PC-9 (cell line): ENCODE measurements at regions not wholly inside any gene's neighbourhood (a gene's known extent, or its start where the extent isn't known, plus 50 kb on each side); places are given as distances from the start of the nearest gene placed in this dataset.

Source experiments
- BruUV-seq: library from RNA; stranded (reverse); fragments of 400-500 nt; replicated peaks from 2 replicates; lab custom pipeline; 2021; lab: Mats Ljungman, UMichigan
- CTCF ChIA-PET: fragments of 300-600 bp; sonication (Branson Sonifier 250); formaldehyde crosslinking; loops from one replicate; lab custom pipeline; 2022; ENCODE audit warnings: antibody characterized with exemption; lab: Charles Lee
- POLR2A ChIA-PET: fragments of 300-600 bp; sonication (Branson Sonifier 250); formaldehyde crosslinking; loops from one replicate; lab custom pipeline; 2022; ENCODE audit warnings: antibody characterized with exemption; ENCODE audit not compliant: unreplicated experiment; lab: Charles Lee
- DNase-seq, 2 experiments: peaks; one replicate each; pipeline versions ENCODE4 v3.0.0 to v3.0.0-alpha.2; 2015 to 2022; ENCODE audit warnings: mixed read lengths in 1 of 2
- H2AFZ ChIP-seq: fragments of 200-600 bp; sonication (generic); 2 replicates; pipeline ENCODE4 v1.8.1; 2017; ENCODE audit warnings: antibody characterized with exemption
- H3F3A ChIP-seq: fragments of 200-600 bp; sonication (generic); 2 replicates; pipeline ENCODE4 v1.8.1; 2017; ENCODE audit warnings: antibody characterized with exemption, mild to moderate bottlenecking, low read depth; ENCODE audit not compliant: insufficient read depth
- H3K27ac ChIP-seq: fragments of 200-600 bp; sonication (generic); 2 replicates; pipeline ENCODE4 v1.6.1; 2016; ENCODE audit warnings: mixed run types
- H3K27me3 ChIP-seq: fragments of 200-600 bp; sonication (generic); 2 replicates; pipeline ENCODE4 v1.6.1; 2016; ENCODE audit warnings: low read depth, mixed run types; ENCODE audit not compliant: insufficient read depth
- H3K36me3 ChIP-seq: fragments of 200-600 bp; sonication (generic); 2 replicates; pipeline ENCODE4 v1.6.1; 2016; ENCODE audit warnings: low read depth, mixed run types
- H3K4me1 ChIP-seq: fragments of 200-600 bp; sonication (generic); replicated peaks from 2 replicates; pipeline ENCODE4 v1.6.1; 2016; ENCODE audit warnings: mixed run types; ENCODE audit not compliant: insufficient read depth
- H3K4me2 ChIP-seq: fragments of 200-600 bp; sonication (generic); 2 replicates; pipeline ENCODE4 v1.6.1; 2017; ENCODE audit warnings: mixed run types
- H3K4me3 ChIP-seq: fragments of 200-600 bp; sonication (generic); 2 replicates; pipeline ENCODE4 v1.6.1; 2016; ENCODE audit warnings: mixed run types
- H3K79me2 ChIP-seq: fragments of 200-600 bp; sonication (generic); 2 replicates; pipeline ENCODE4 v1.6.1; 2017; ENCODE audit warnings: low read depth, mixed run types
- H3K9me2 ChIP-seq: fragments of 200-600 bp; sonication (generic); 2 replicates; pipeline ENCODE4 v1.8.1; 2017; ENCODE audit warnings: mild to moderate bottlenecking; ENCODE audit not compliant: insufficient read depth
- H3K9me3 ChIP-seq: fragments of 200-600 bp; sonication (generic); 2 replicates; pipeline ENCODE4 v1.8.1; 2016; ENCODE audit warnings: low read depth; ENCODE audit not compliant: insufficient read depth
- H4K20me1 ChIP-seq: fragments of 200-600 bp; sonication (generic); 2 replicates; pipeline ENCODE4 v1.8.1; 2017; ENCODE audit not compliant: insufficient read depth
- CTCF ChIP-seq: fragments of 200-600 bp; sonication (generic); conservative IDR thresholded peaks from 2 replicates; pipeline ENCODE4 v1.6.1; 2017; ENCODE audit warnings: mixed run types, antibody characterized with exemption, mild to moderate bottlenecking, moderate library complexity
- EZH2 ChIP-seq: fragments of 200-600 bp; sonication (generic); IDR thresholded peaks from 2 replicates; pipeline ENCODE4 v1.8.0; 2017; ENCODE audit warnings: antibody characterized with exemption, low read depth
- intact Hi-C: fragments of 100-400 bp; cut with micrococcal nuclease; formaldehyde crosslinking; loops from one replicate; pipeline ENCODE4 v1.10.0; 2022; ENCODE audit not compliant: unreplicated experiment

- intact Hi-C loops, result no loop called here
- H2AFZ ChIP-seq, result no peak overlapping the region
- DNase-seq, result no peak
- POLR2A ChIA-PET, result no interaction called here
- H3K27me3 ChIP-seq, result no peaks in the 10 kb centered on the region
- H3K4me1 ChIP-seq, result no peaks in the 10 kb centered on the region
- CTCF ChIA-PET, result no interaction called here
- H3K27ac ChIP-seq, result no peak overlapping the region
- TF ChIP-seq EZH2 (no peak), CTCF (no peak)
- no TSS peak for BruUV-seq
- H3K79me2 ChIP-seq, result no peaks in the 10 kb centered on the region
- 0 out of 2 replicates have a peak, but pooled peaks cover 3% of the 10 kb centered on the region for H3K9me3 ChIP-seq
- H3K36me3 ChIP-seq, result no peaks in the 10 kb centered on the region
- no peak overlapping the region for H3K4me2 ChIP-seq
- H3F3A ChIP-seq, result no peaks in the 10 kb centered on the region
- H3K9me2 ChIP-seq, result 0 out of 2 replicates have a peak, but pooled peaks cover 4% of the 10 kb centered on the region
- no peaks in the 10 kb centered on the region for H4K20me1 ChIP-seq
- no peak overlapping the region for H3K4me3 ChIP-seq
These were observed 122.9 kb upstream of the NTF3 start for GRCh38 chr12:5308996-5309395.

GRCh38 chr12:5309654-5310053 is 122.3 kb upstream of the NTF3 start:
- no peak overlapping the region for H3K27ac ChIP-seq
- H3K9me3 ChIP-seq, result 0 out of 2 replicates have a peak, but pooled peaks cover 2% of the 10 kb centered on the region
- H2AFZ ChIP-seq, result no peak overlapping the region
- CTCF ChIA-PET, result no interaction called here
- BruUV-seq, result no TSS peak
- POLR2A ChIA-PET, result no interaction called here
- no peak overlapping the region for H3K4me3 ChIP-seq
- no peak overlapping the region for H3K4me2 ChIP-seq
- H3K79me2 ChIP-seq, result no peaks in the 10 kb centered on the region
- intact Hi-C loops, result no loop called here
- no peaks in the 10 kb centered on the region for H3K4me1 ChIP-seq
- no peaks in the 10 kb centered on the region for H4K20me1 ChIP-seq
- no peaks in the 10 kb centered on the region for H3F3A ChIP-seq
- 0 out of 2 replicates have a peak, but pooled peaks cover 4% of the 10 kb centered on the region for H3K9me2 ChIP-seq
- H3K27me3 ChIP-seq, result no peaks in the 10 kb centered on the region
- H3K36me3 ChIP-seq, result no peaks in the 10 kb centered on the region
- TF ChIP-seq EZH2 (no peak), CTCF (no peak)
- DNase-seq, result no peak

- no peaks in the 10 kb centered on the region for H3K36me3 ChIP-seq
- CTCF ChIA-PET, result no interaction called here
- H4K20me1 ChIP-seq, result no peaks in the 10 kb centered on the region
- H3F3A ChIP-seq, result no peaks in the 10 kb centered on the region
- H3K4me2 ChIP-seq, result no peak overlapping the region
- intact Hi-C loops, result no loop called here
- H3K9me3 ChIP-seq, result no peaks in the 10 kb centered on the region
- no peak overlapping the region for H2AFZ ChIP-seq
- no peak overlapping the region for H3K4me3 ChIP-seq
- no TSS peak for BruUV-seq
- H3K27ac ChIP-seq, result no peak overlapping the region
- no peak for TF ChIP-seq EZH2
- no peak for TF ChIP-seq CTCF
- POLR2A ChIA-PET, result no interaction called here
- H3K27me3 ChIP-seq, result no peaks in the 10 kb centered on the region
- DNase-seq, result no peak
- H3K9me2 ChIP-seq, result 0 out of 2 replicates have a peak, but pooled peaks cover 4% of the 10 kb centered on the region
- H3K79me2 ChIP-seq, result no peaks in the 10 kb centered on the region
- no peaks in the 10 kb centered on the region for H3K4me1 ChIP-seq
These were observed 121.8 kb upstream of the NTF3 start for GRCh38 chr12:5310151-5310550.
